BLaER1 treated with 17β-estradiol and CSF1 and Interleukin-3, amounts not matched to agents 10 nM and 100 nM (cell line): ENCODE measurements at regions not wholly inside any gene's neighbourhood (a gene's known extent, or its start where the extent isn't known, plus 50 kb on each side); places are given as distances from the start of the nearest gene placed in this dataset.
A peak's percentile ranks its signal among the peaks of the same experiment; 100 is the strongest.

ENCODE experiments used
- H3K27ac ChIP-seq, 11 experiments: shearing (Covaris generic); formaldehyde crosslinking; 2 replicates each; pipeline ENCODE4 v1.8.1; 2022
- H3K27me3 ChIP-seq, 11 experiments: shearing (Covaris generic); formaldehyde crosslinking; 2 replicates each; pipeline ENCODE4 v1.8.1; 2022
- H3K36me3 ChIP-seq, 11 experiments: shearing (Covaris generic); formaldehyde crosslinking; 2 replicates each; pipeline ENCODE4 v1.8.1; 2022
- H3K4me1 ChIP-seq, 10 experiments: shearing (Covaris generic); formaldehyde crosslinking; 2 replicates each; pipeline ENCODE4 v1.8.1; 2022
- H3K4me2 ChIP-seq, 11 experiments: shearing (Covaris generic); formaldehyde crosslinking; 2 replicates each; pipeline ENCODE4 v1.8.1; 2022
- H3K4me3 ChIP-seq, 10 experiments: shearing (Covaris generic); formaldehyde crosslinking; 2 replicates each; pipeline ENCODE4 v1.8.1; 2022
- H3K9ac ChIP-seq, 11 experiments: shearing (Covaris generic); formaldehyde crosslinking; 2 replicates each; pipeline ENCODE4 v1.8.1; 2022
- H3K9me3 ChIP-seq, 11 experiments: shearing (Covaris generic); formaldehyde crosslinking; replicated peaks in 1 of 11; 2 replicates each; pipeline ENCODE4 v1.8.1; 2022
- H4K20me1 ChIP-seq, 11 experiments: shearing (Covaris generic); formaldehyde crosslinking; 2 replicates each; pipeline ENCODE4 v1.8.1; 2022
- Cebpa-rat ChIP-seq, 11 experiments: shearing (Covaris generic); IDR thresholded peaks; 2 replicates each; pipeline ENCODE4 v1.8.1; 2022

DNA sequence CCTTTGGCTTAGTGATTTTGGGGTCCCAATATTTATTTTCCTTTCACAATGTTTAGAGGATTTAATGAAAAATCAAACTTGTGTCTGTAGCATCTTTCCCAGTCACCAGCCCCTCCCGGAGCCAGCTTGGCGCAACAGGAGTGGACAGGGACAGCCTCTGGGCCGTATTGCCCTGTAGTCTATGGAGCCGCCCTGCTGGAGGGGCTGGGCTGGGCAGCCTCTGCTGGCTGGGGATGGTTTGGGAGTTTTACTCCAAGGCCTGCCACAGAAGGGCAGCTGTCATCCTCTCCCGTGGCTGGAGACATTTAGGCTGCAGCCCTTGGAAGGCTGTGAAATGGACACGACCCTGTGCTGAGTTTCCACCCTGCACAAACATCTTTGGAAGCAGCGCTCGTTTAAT lies 89.4 kb upstream of the RGMA start:
- Histone ChIP-seq H3K4me3 (no peak overlapping the region), H3K4me1 (peaks cover 14 to 44% (median 28%) of the 10 kb centered on the region in 10 experiments), H3K27me3 (no peaks in the 10 kb centered on the region), H3K27ac (peak overlapping the region in 8 of 11 experiments; percentile 4 to 57 (median 46); a peak in 14 of 22 replicates), H3K36me3 (no peaks in the 10 kb centered on the region), H3K9ac (peak overlapping the region in 2 of 11 experiments; percentile 15 to 32; a peak in 2 of 22 replicates), H3K4me2 (peak overlapping the region; percentile 49 to 79 (median 75)), H4K20me1 (no peaks in the 10 kb centered on the region), H3K9me3 (peaks cover under 1 to 33% (median 24%) of the 10 kb centered on the region in 11 experiments; a peak in 17 of 22 replicates)
- no peak for TF ChIP-seq Cebpa-rat (IDR thresholded peaks at IDR 0.05)

DNA sequence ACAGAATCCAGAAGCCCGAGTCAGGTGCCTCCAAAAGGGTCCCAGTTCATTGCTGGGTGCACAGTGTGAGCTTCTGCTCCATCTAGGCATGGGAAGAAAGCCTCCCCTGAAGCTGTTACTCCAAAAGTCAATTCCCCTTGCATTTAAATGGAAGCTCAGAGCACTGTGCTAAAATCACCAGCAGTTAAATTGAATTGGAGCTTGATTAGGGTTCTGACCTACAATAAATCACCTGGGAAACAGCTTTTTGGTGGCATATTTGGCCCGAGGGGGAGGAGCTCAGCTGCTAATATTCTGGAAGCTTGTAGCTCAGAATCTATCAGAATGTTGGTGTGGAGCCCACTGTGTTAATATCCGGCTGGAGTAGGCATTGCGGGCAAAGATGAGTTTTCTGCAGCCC lies 87.1 kb upstream of the RGMA start:
- H3K36me3 ChIP-seq, result 0 out of 22 replicates have a peak, but pooled peaks cover 0 to 5% (median 0%) of the 10 kb centered on the region in 11 experiments
- H3K9ac ChIP-seq, result no peak overlapping the region
- H3K9me3 ChIP-seq, result peaks cover 8 to 42% (median 34%) of the 10 kb centered on the region in 11 experiments; a peak in 17 of 22 replicates
- H3K27me3 ChIP-seq, result no peaks in the 10 kb centered on the region
- no peak overlapping the region for H3K4me2 ChIP-seq
- H3K4me1 ChIP-seq, result peaks cover 14 to 32% (median 26%) of the 10 kb centered on the region in 10 experiments
- no peaks in the 10 kb centered on the region for H4K20me1 ChIP-seq
- H3K27ac ChIP-seq, result no peak overlapping the region
- TF ChIP-seq Cebpa-rat (IDR thresholded peaks at IDR 0.05), result no peak
- H3K4me3 ChIP-seq, result no peak overlapping the region

DNA sequence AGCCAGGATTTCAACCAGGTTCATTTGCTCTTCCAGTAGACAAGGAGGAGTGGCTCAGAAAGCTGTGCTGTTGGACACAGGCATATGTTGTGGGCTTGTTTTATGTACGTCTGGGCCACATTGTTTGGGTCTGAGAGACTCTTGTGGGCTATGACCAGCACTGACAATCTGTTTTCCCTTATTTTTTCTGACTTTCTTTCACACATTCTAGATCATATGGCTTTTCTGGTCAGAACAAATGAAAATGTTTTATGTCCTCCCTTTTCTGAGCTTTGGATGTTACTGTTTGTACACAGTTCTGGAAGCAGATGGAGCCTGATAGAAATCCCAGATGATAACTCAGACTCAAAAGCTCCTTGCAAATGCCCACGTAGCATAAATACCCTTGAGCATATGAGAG lies 85.8 kb upstream of the RGMA start:
- no peak overlapping the region for H3K4me3 ChIP-seq
- H3K36me3 ChIP-seq, result 0 out of 22 replicates have a peak, but pooled peaks cover 0 to 5% (median 0%) of the 10 kb centered on the region in 11 experiments
- no peaks in the 10 kb centered on the region for H3K27me3 ChIP-seq
- H3K9ac ChIP-seq, result no peak overlapping the region
- peaks cover 8 to 42% (median 34%) of the 10 kb centered on the region in 11 experiments; a peak in 17 of 22 replicates for H3K9me3 ChIP-seq
- H3K4me2 ChIP-seq, result no peak overlapping the region
- H3K27ac ChIP-seq, result no peak overlapping the region
- peaks cover 14 to 23% (median 19%) of the 10 kb centered on the region in 10 experiments for H3K4me1 ChIP-seq
- H4K20me1 ChIP-seq, result no peaks in the 10 kb centered on the region
- TF ChIP-seq Cebpa-rat (IDR thresholded peaks at IDR 0.05), result no peak

DNA sequence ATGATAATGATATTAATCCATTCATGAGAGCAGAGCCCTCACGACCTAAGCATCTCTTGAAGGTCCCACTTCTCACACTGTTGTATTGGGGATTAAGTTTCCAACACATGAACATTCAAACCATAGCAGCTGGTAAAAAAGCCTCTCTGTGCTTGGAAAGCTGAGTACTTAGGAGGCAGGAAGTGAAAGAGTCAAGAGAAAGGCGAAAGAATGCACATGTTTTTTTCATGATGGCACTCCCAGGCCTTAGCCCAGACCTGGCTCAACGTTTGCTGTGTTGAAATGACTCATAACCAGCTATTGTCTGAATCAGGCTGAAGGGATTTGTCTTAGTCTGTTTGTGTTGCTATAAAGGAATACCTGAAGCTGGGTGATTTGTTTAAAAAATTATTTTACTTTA lies 84.4 kb upstream of the RGMA start:
- Histone ChIP-seq H3K27ac (no peak overlapping the region), H3K36me3 (0 out of 22 replicates have a peak, but pooled peaks cover 0 to 5% (median 0%) of the 10 kb centered on the region in 11 experiments), H3K9me3 (peaks cover 8 to 42% (median 35%) of the 10 kb centered on the region in 11 experiments; a peak in 17 of 22 replicates), H3K4me1 (peaks cover 2 to 8% (median 4%) of the 10 kb centered on the region in 10 experiments), H3K4me3 (no peak overlapping the region), H3K9ac (no peak overlapping the region), H3K4me2 (no peak overlapping the region), H4K20me1 (no peaks in the 10 kb centered on the region), H3K27me3 (no peaks in the 10 kb centered on the region)
- no peak for TF ChIP-seq Cebpa-rat (IDR thresholded peaks at IDR 0.05)

DNA sequence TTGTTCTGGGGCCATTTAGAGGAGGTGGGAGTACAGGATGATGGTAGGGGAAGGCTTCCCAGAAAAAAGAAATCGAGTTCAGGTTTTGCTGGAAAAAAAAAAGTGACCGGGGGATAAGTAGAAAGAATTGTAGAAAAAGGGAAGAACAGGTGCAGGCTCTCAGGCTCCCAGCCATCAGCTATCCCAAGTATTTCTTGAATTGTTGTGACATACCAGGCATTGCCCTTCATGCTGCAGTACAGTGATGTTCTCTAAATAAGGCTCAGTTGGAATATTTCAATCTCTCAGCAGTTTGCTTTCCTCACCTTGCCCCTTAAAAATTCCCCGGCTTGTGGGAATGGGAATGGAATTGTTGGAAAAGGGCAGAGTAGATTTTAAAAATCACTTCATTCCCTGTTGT lies 82.5 kb upstream of the RGMA start:
- no peaks in the 10 kb centered on the region for H4K20me1 ChIP-seq
- no peak overlapping the region for H3K4me2 ChIP-seq
- no peak for TF ChIP-seq Cebpa-rat (IDR thresholded peaks at IDR 0.05)
- 0 out of 20 replicates have a peak, but pooled peaks cover 0 to 4% (median 0%) of the 10 kb centered on the region in 10 experiments for H3K4me1 ChIP-seq
- no peak overlapping the region for H3K27ac ChIP-seq
- peaks cover 8 to 31% (median 25%) of the 10 kb centered on the region in 11 experiments; a peak in 17 of 22 replicates for H3K9me3 ChIP-seq
- no peaks in the 10 kb centered on the region for H3K27me3 ChIP-seq
- no peak overlapping the region for H3K9ac ChIP-seq
- 0 out of 22 replicates have a peak, but pooled peaks cover 0 to 5% (median 0%) of the 10 kb centered on the region in 11 experiments for H3K36me3 ChIP-seq
- no peak overlapping the region for H3K4me3 ChIP-seq

DNA sequence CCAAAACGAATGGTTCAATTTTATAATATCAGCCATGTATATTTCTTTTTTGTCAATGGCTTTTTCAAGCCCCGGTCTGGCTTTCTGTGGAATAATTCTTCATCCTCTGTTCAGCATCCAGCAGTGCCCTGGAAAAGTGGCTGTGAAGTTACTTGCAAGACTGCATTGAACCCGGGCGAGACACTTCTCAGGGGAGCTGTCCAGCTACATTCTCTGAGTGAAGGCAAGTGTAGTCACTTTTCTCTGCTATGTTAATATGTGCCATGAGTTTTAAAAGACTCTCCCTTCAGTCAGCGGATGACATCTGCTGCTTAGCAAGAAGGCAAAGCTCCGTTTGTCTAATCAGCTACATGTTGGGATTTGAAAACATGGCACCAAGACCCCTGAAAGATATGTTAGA lies 81.3 kb upstream of the RGMA start:
- Histone ChIP-seq H3K27ac (no peak overlapping the region), H3K27me3 (no peaks in the 10 kb centered on the region), H3K9ac (no peak overlapping the region), H3K9me3 (peaks cover 8 to 23% (median 16%) of the 10 kb centered on the region in 11 experiments; a peak in 14 of 22 replicates), H3K36me3 (0 out of 22 replicates have a peak, but pooled peaks cover 0 to 5% (median 0%) of the 10 kb centered on the region in 11 experiments), H3K4me2 (no peak overlapping the region), H3K4me3 (no peak overlapping the region), H3K4me1 (0 out of 20 replicates have a peak, but pooled peaks cover 0 to 4% (median 0%) of the 10 kb centered on the region in 10 experiments), H4K20me1 (no peaks in the 10 kb centered on the region)
- no peak for TF ChIP-seq Cebpa-rat (IDR thresholded peaks at IDR 0.05)

DNA sequence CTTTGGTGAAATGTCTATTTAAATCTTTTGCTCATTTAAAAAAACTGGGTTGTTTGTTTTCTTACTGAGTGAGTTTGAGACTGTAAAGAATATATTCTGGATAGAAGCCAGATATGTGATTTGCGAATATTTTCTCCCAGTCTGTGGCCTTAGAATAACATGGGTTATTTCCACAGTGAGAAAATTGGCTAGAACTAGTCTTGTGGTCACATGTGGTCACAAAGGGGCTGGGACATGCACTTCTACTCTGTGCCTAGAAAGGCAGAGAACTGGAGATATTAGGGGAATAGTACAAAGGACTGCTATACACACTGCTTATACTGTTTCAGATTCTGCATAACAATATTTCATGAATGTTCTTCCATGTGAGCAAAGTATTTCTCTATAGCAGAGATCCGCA lies 79.9 kb upstream of the RGMA start:
- Histone ChIP-seq H3K9me3 (peaks cover 8 to 16% (median 11%) of the 10 kb centered on the region in 11 experiments; a peak in 14 of 22 replicates), H3K4me1 (0 out of 20 replicates have a peak, but pooled peaks cover 0 to 4% (median 0%) of the 10 kb centered on the region in 10 experiments), H3K36me3 (0 out of 22 replicates have a peak, but pooled peaks cover 0 to 5% (median 0%) of the 10 kb centered on the region in 11 experiments), H3K27me3 (no peaks in the 10 kb centered on the region), H3K9ac (no peak overlapping the region), H3K4me3 (no peak overlapping the region), H3K4me2 (no peak overlapping the region), H4K20me1 (no peaks in the 10 kb centered on the region), H3K27ac (no peak overlapping the region)
- TF ChIP-seq Cebpa-rat (IDR thresholded peaks at IDR 0.05), result no peak

DNA sequence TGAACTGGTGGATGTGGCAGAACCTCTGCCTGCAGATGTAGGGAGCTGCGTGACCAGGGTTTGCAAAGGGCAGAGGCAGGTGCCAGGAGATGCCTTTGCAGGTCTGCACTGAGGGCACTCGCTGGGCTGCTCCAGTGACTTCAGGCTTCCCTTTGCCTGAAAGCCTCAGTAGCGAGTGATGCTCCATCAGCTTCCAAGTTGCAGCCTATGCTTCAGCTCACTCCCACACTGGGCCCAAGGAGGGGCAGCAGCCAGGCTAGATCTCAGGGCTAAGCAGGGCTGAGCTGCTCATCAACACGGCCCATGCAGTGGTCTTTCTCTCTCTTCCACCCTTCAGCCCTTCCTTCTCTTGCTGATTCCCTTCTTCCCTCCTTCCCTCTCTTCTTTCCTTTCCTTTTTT lies 78.3 kb upstream of the RGMA start:
- H3K4me3 ChIP-seq, result no peak overlapping the region
- H4K20me1 ChIP-seq, result no peaks in the 10 kb centered on the region
- no peaks in the 10 kb centered on the region for H3K27me3 ChIP-seq
- H3K9me3 ChIP-seq, result peaks cover 0 to 4% (median 0%) of the 10 kb centered on the region in 11 experiments; a peak in 1 of 22 replicates
- TF ChIP-seq Cebpa-rat (IDR thresholded peaks at IDR 0.05), result no peak
- H3K27ac ChIP-seq, result no peak overlapping the region
- no peak overlapping the region for H3K9ac ChIP-seq
- no peaks in the 10 kb centered on the region for H3K36me3 ChIP-seq
- H3K4me1 ChIP-seq, result no peaks in the 10 kb centered on the region
- no peak overlapping the region for H3K4me2 ChIP-seq

DNA sequence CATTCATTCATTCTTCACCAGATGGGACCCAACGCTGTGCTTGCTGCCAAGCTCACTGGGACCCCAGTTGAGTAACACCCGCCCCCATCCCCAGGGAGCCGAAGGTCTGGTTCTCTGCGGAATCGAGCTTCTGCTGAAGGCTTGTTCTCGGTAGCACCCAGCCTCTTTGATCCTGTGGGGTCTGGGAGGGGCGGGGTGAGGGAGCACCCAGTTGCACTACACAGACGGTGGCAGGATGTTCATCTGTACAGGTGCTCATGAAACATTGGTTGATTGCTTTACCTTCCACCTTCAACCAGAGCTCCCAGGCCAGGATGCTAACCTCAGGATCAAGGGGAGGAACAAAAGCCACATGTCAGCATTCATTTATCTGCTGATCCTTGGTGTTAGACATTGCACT lies 77.7 kb upstream of the RGMA start:
- TF ChIP-seq Cebpa-rat (IDR thresholded peaks at IDR 0.05), result no peak
- no peak overlapping the region for H3K9ac ChIP-seq
- no peak overlapping the region for H3K4me3 ChIP-seq
- H3K36me3 ChIP-seq, result no peaks in the 10 kb centered on the region
- H3K4me2 ChIP-seq, result no peak overlapping the region
- H3K27ac ChIP-seq, result no peak overlapping the region
- H3K27me3 ChIP-seq, result no peaks in the 10 kb centered on the region
- peaks cover 0 to 4% (median 0%) of the 10 kb centered on the region in 11 experiments; a peak in 1 of 22 replicates for H3K9me3 ChIP-seq
- H4K20me1 ChIP-seq, result no peaks in the 10 kb centered on the region
- H3K4me1 ChIP-seq, result no peaks in the 10 kb centered on the region
